ENCODE measurements at regions not wholly inside any gene's neighbourhood (a gene's known extent, or its start where the extent isn't known, plus 50 kb on each side); places are given as distances from the start of the nearest gene placed in this dataset.

DNA sequence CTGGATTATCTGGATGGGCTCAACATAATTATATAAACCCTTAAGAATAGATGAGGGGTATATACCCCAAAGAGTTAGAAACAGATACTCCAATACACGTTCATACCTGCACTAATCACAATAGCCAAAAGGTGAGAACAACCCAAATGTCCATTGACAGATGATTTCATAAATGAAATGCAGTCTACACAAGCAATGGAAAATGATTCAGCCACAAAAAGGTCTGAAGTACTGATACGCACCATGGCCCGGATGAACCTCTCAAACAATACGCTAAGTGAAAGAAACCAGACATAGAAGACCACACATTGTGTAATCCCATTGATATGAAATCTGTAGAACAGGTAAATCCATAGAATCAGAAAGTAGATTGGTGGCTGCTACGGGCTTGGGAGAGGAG lies 316.8 kb downstream of the LPIN1 start:
- DNase-seq: no peak

DNA sequence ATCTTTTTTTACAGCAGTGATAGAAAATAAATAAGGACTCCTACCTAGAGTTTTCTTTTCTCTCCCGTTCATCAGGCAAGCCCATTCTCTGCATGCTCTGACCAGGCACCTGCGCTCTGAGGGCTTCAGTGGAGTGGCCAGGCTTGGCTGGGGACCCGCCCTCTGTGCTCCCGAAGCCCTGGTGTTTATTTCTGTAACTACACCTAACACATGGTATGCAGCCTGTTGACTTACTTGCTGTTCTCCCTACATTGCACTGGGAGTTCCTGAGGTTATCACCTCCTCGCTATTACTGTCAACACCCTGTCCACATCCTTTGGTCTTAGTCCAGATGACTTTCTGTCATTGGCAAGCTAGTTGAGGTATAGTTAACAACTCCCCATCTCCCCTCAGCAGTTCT lies 317.7 kb downstream of the LPIN1 start:
- no peak for DNase-seq

GRCh38 chr2:12066116-12066515 lies 319.7 kb downstream of the LPIN1 start:
- no peak for DNase-seq

GRCh38 chr2:12066986-12067385 lies 320.6 kb downstream of the LPIN1 start:
- no peak for DNase-seq

DNA sequence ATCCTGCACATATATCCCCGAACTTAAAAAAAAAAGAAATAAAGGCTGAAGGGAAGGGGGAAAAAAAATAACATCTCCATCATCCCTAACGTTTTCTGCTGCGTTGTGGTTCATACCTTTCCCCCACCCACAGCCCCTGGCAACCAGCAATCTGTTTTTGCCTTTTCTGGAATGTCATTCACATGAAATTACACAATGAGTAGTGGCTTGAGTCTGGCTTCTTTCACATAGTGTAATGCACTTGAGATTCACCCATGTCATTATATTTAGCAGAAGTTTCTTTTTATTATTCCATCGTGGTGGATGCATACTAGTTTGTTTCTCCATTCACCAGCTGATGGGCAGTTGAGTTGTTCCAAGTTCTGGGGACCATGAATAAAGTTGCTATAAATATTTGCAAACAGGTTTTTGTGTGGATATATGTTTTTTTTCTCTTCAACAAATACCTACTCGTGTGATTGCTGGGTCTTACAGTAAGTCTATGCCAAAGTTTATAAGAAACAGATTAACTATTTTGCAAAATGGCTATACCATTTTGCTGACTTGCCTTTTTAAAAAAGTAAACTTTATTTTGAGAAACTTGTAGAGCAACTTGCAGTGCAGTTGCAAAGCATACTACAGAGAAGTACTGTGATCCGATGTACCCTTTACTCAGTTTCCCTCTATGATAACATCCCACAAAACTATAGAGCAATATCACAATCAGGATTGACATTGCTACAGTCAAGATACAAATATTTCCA lies 322.5 kb downstream of the LPIN1 start:
- no peak for DNase-seq

GRCh38 chr2:12070153-12070552 lies 323.7 kb downstream of the LPIN1 start:
- DNase-seq: no peak

GRCh38 chr2:12070581-12070980 lies 324.1 kb downstream of the LPIN1 start:
- DNase-seq: no peak

- DNase-seq: no peak
Measured at GRCh38 chr2:12071318-12071717, 324.9 kb downstream of the LPIN1 start.

DNA sequence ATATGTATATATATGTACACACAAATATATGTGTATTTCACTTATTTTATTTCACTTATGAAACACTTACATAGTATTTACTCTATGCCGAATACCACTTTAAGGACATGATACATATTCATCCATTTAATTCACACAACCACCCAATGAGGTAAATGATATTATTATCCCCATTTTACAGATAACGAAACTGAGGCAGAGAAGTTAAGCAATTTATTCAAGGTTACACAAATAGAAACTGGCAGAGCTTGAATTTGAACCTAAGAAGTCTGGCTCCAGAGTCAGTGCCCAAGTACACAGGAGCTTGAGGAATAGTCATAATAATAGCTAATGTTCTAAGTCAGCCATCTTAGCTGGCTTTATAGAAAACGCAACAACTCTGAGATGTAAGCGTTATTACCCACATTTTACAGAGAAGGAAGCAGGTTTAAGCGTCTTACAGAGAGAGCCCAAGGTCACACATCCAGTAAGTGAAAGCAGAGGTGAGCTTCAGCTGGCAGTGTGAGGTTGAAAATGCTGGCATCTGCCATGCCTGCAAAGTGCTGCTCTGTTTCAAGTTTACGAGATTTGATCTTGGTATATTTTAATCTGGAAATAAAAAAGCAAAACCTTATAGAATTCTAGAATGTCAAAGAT lies 326.9 kb downstream of the LPIN1 start:
- DNase-seq: no peak

DNA sequence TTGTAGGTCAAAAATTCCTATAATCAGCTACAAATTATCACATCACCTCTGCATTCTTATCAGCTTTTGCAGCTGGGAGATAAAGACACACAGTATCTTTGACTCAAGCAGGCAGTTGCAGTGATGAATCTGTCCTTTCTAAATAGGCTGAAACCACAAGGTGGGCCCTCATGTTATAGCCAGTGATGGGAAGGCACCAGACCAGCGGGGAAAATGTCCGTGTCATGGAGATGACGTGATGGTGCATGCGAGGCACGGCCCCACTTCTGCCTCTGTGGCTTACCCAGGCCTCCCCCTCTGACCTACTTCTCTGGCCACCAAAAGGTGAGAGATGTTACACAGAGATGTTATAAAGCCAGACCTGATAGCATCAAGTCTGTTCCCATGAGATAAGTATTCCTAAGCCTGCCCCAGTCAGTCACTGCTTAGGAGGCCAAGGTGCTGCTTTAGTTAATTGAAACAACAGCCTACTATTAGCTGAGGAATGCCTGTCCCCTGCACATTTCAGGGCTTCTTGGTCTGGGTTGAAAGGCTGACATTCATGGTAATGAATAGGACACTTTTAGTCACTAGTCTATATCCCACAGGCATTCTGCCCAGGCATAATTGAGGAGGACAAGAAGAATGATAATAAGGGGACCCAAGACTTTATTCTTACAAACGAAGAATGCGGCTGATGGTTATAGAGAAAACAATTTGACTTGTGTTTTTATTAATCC lies 327.9 kb downstream of the LPIN1 start:
- no peak for DNase-seq

GRCh38 chr2:12074845-12075217 lies 328.4 kb downstream of the LPIN1 start:
- no peak for DNase-seq

GRCh38 chr2:12075603-12076002 lies 329.2 kb downstream of the LPIN1 start:
- no peak for DNase-seq

DNA sequence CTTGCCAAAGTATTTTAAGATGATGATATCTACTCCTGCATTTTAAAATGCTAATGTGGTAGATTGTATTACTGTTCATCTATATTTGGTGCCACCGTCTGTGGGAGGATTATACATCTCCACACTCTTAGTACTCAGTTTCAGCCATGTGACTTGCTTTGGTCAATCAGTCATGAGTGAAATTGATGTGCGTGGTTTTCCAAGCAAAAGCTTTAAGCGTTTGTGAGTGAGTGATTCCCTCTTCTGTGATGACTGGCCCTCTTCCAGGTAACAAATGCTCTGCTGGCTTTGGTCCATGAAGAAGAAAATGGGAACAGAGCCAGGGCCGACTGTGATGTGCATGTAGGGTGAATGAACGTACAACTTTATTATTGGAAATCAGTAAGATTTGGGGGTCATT lies 330.4 kb downstream of the LPIN1 start:
- DNase-seq: peak; percentile 6

DNA sequence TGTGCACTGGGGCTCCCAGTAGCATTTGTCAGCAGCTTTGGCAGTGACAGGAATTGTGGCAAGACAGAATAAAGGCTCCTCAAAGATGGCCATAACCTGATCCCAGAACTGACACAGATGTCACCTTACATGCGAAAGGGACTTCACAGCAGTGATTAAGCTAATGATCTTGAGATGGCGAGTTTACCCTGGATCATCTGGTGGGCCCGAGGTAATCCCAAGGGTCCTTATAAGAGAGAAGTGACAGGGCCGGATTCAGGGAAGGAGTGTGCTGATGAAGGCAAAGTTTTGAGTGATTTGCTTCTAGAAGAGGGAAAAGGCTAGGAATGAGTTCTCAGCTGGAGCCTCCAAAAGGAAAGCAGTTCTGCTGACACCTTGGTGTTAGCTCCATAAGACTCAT lies 333.9 kb downstream of the LPIN1 start:
- no peak for DNase-seq

- DNase-seq: no peak
Measured at GRCh38 chr2:12081481-12082210, 335.2 kb downstream of the LPIN1 start.

- no peak for DNase-seq
Measured at GRCh38 chr2:12083081-12083581, 336.7 kb downstream of the LPIN1 start.

- DNase-seq: no peak
Measured at GRCh38 chr2:12083713-12084419, 337.4 kb downstream of the LPIN1 start.

- DNase-seq: no peak
Measured at GRCh38 chr2:12087175-12087574, 340.7 kb downstream of the LPIN1 start.

DNA sequence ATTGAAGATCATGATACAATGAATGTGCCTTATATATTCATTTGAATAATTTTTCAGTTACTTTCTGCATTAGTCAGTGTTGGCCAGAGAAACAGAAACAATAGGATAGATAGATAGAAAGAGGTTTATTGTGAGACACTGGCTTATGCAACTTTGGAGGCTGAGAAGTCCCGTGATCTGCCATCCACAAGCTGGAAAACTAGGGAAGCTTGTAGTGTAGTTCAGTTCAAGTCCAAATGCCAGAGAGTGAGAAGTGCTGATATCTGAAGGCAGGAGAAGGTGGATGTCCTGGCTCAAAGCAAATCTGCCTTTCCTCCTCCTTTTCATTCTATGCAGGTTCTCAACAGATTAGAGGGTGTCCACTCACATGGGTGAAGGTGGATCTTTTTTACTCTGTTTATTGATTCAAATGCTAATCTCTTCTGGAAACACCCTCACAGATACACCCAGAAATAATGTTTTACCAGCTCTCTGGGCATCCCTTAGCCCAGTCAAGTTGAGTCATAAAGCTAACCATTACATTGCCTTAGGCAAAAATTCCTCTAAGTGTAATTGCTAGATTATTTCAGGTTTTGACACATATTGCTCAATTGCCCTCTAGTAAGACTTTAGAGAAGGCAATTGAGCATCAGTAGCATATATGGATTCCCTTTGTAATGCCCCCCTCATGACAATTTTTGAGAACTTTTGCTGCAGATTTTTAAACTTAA lies 341.4 kb downstream of the LPIN1 start:
- DNase-seq: no peak

GRCh38 chr2:12089001-12089400 lies 342.6 kb downstream of the LPIN1 start:
- DNase-seq: no peak

DNA sequence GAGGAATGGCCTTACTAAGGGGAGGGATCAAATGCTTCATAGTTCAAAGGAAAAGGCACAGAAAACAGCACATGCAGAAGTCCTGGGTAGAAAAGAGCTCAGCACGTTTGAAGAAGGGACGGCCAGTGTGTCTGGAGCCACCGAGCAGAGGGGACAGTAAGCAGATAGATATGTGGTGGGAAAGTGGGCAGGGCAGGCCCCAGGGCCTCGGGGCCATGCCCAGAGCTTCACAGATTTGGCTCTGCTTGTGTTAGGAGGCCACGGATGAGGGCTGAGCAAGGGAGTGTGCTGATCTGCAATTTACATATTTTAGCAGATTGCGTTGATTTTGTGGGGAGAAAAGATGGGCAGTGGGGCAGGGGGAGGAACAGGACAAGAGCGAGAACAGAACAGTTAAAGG lies 343.1 kb downstream of the LPIN1 start:
- no peak for DNase-seq

DNA sequence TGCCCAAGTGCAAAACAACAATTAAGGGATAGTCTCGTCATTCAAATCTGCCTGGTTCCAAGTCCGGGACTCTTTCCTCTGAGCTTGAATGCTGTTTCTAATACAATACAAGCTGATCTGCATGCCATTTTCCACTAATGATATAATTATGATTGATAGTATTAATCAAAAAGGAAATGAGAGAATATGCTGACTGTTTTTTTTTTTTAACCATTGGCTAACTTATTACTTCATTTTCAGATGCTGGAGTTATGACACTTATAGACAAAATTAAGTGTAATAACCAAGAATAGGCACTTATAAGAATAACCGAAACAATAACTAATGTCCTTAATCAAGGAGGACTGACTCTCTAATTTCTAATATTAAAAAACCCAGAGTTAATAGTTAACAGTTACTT lies 343.6 kb downstream of the LPIN1 start:
- no peak for DNase-seq

Data from NCI-H748 treated with DMSO at 0.1 percent for 48 hours (cell line).